Heart right ventricle (tissue), 16 donors: ENCODE measurements at regions not wholly inside any gene's neighbourhood (a gene's known extent, or its start where the extent isn't known, plus 50 kb on each side); places are given as distances from the start of the nearest gene placed in this dataset.

Experiments
- ATAC-seq, 8 donors: fragments of 200-7000 bp; cut with Tn5 transposase; one replicate each; pipeline ENCODE4 v1.9.1; 2020; ENCODE audit warnings: mild to moderate bottlenecking in 8 of 8, moderate library complexity in 8 of 8, moderate number of reproducible peaks in 1 of 8
- DNase-seq, 2 donors: peaks; one replicate each; pipeline ENCODE4 v3.0.0-alpha.2; 2020
- H3K27ac ChIP-seq, 10 donors: fragments of 200-600 bp; sonication (generic) in 2 of 10; one replicate each; pipeline versions ENCODE4 v1.5.0 to v1.8.0; 2020 to 2022; ENCODE audit warnings: mild to moderate bottlenecking in 3 of 10
- H3K27me3 ChIP-seq, 7 donors: fragments of 200-600 bp; one replicate each; pipeline ENCODE4 v1.8.0; 2021 to 2022; ENCODE audit warnings: mild to moderate bottlenecking in 2 of 7
- H3K36me3 ChIP-seq, 9 donors: fragments of 200-600 bp; sonication (generic) in 1 of 9; one replicate each; pipeline versions ENCODE4 v1.5.0 to v1.8.0; 2020 to 2022; ENCODE audit warnings: mild to moderate bottlenecking in 2 of 9
- H3K4me1 ChIP-seq, 9 donors: fragments of 200-600 bp; sonication (generic) in 1 of 9; one replicate each; pipeline versions ENCODE4 v1.5.0 to v1.8.0; 2020 to 2022; ENCODE audit warnings: mild to moderate bottlenecking in 4 of 9
- H3K4me3 ChIP-seq, 10 donors: fragments of 200-600 bp; sonication (generic) in 2 of 10; one replicate each; pipeline versions ENCODE4 v1.5.0 to v1.8.0; 2020 to 2022; ENCODE audit warnings: mild to moderate bottlenecking in 7 of 10, moderate library complexity in 2 of 10
- H3K9me3 ChIP-seq, 11 donors: fragments of 200-600 bp in 10 of 11; sonication (generic) in 2 of 11; one replicate each; pipeline versions ENCODE4 v1.5.0 to v1.8.0; 2013 to 2022; ENCODE audit warnings: mild to moderate bottlenecking in 2 of 11, control low read depth in 1 of 11, moderate library complexity in 1 of 11
- CTCF ChIP-seq, 9 donors: fragments of 200-600 bp; sonication (generic) in 2 of 9; IDR thresholded peaks; one replicate each; pipeline versions ENCODE4 v1.5.0 to v1.8.0; 2021 to 2022; ENCODE audit warnings: antibody characterized with exemption in 9 of 9, mild to moderate bottlenecking in 5 of 9, moderate library complexity in 1 of 9
- WGBS, 2 donors: extraction: QIAGEN DNeasy Blood & Tissue Kit; methylation state at CpG; one replicate each; pipeline ENCODE4 v1.1.7; 2013; ENCODE audit warnings: inconsistent platforms in 1 of 2; 5-methylcytosine and 5-hydroxymethylcytosine counted together
- intact Hi-C, 10 donors: fragments of 100-400 bp; cut with DNase I; formaldehyde crosslinking; loops; one replicate each; pipeline versions ENCODE4 v1.11.1 to v1.14.2; 2022
- donor health status: Arrhythmogenic right ventricular cardiomyopathy.
- donor health status: ischemic (EF 13 %, LVEDD 7.1; RV severe dilation, severe dysfunction).
- donor health status: healthy with polysubstance abuse.
- donor health status: DM: no; HTN: yes; CAD: no.
- donor health status: DM: no; HTN: no; CAD: no.
- donor health status: ischemic (EF 25% LVEDD 6.9; RV normal size, moderate dysfunction).
- donor health status: ischemic (EF 25% LVEDD 5.7; RV mildly dilated, moderate dysfunction).
- donor health status: healthy.
- donor health status: DM: yes; HTN: yes; CAD: no.
- donor health status: Ischemic cardiomyopathy.
- donor health status: ischemic (EF 35%, LVEDD 5.7; RV mildly dilated, moderate dysfunction).
- donor health status: nonischemic (EF 11% LVEDD 7.7; RV severe dilation, severe dysfunction).
- donor health status: DM: yes; HTN: yes; CAD: no.
- donor health status: PGD.
- donor health status: ischemic (EF 29% LVEDD 5.4; RV normal size, mild dysfunction).
- donor health status: nonischemic (EF 23%, LVEDD 6.1; RV moderate dilation, normal function).

- Histone ChIP-seq H3K4me1 (no peaks in the 10 kb centered on the region), H3K27ac (no peak overlapping the region), H3K27me3 (peaks cover 0 to 12% (median 0%) of the 10 kb centered on the region in 7 donors), H3K9me3 (peaks cover 0 to 18% (median 0%) of the 10 kb centered on the region in 11 donors), H3K36me3 (no peaks in the 10 kb centered on the region), H3K4me3 (no peak overlapping the region)
- intact Hi-C loops = no loop called here
- TF ChIP-seq CTCF (IDR thresholded peaks at IDR 0.05) = no peak
- 91 to 100% methylated on average over 1 of the region's 1 CpG for WGBS, 2 donors
- ATAC-seq = no peak
- no peak for DNase-seq
Measured at GRCh38 chr5:108578791-108579190, 168.9 kb upstream of the FER start.

- 67 to 68% methylated on average over 9 of the region's 9 CpGs for WGBS, 2 donors
- no peak for TF ChIP-seq CTCF (IDR thresholded peaks at IDR 0.05)
- ATAC-seq (peak in 3 of 8 donors; percentile 28 to 63 (median 55)), DNase-seq (peak in 1 of 2 donors; percentile 5)
- Histone ChIP-seq H3K27ac (peak overlapping the region in 1 of 10 donors; percentile 46), H3K4me1 (peaks cover 0 to 5% (median 0%) of the 10 kb centered on the region in 9 donors), H3K36me3 (no peaks in the 10 kb centered on the region), H3K27me3 (no peaks in the 10 kb centered on the region), H3K4me3 (no peak overlapping the region), H3K9me3 (no peaks in the 10 kb centered on the region)
- intact Hi-C loops = no loop called here
Measured at GRCh38 chr5:108567429-108567828, 180.3 kb upstream of the FER start.

- H3K36me3 ChIP-seq = no peaks in the 10 kb centered on the region
- no peak for TF ChIP-seq CTCF (IDR thresholded peaks at IDR 0.05)
- H3K4me1 ChIP-seq = peaks cover 0 to 7% (median 0%) of the 10 kb centered on the region in 9 donors
- no peak overlapping the region for H3K4me3 ChIP-seq
- ATAC-seq (no peak), DNase-seq (no peak)
- H3K27me3 ChIP-seq = no peaks in the 10 kb centered on the region
- intact Hi-C loops = no loop called here
- no peaks in the 10 kb centered on the region for H3K9me3 ChIP-seq
- no peak overlapping the region for H3K27ac ChIP-seq
Measured at GRCh38 chr5:108564441-108564840, 182.5 kb upstream of the FBXL17 start.

- Histone ChIP-seq H3K27me3 (no peaks in the 10 kb centered on the region), H3K4me3 (no peak overlapping the region), H3K9me3 (no peaks in the 10 kb centered on the region), H3K27ac (no peak overlapping the region), H3K36me3 (no peaks in the 10 kb centered on the region), H3K4me1 (peaks cover 0 to 7% (median 0%) of the 10 kb centered on the region in 9 donors)
- DNase-seq (no peak), ATAC-seq (no peak)
- TF ChIP-seq CTCF (IDR thresholded peaks at IDR 0.05) = no peak
- intact Hi-C loops = no loop called here
Measured at GRCh38 chr5:108562205-108562454, 180.2 kb upstream of the FBXL17 start.
